Right atrium auricular region (tissue), 2 donors: ENCODE measurements at regions not wholly inside any gene's neighbourhood (a gene's known extent, or its start where the extent isn't known, plus 50 kb on each side); places are given as distances from the start of the nearest gene placed in this dataset.

ENCODE experiments used
- DNase-seq: peaks from one replicate; pipeline ENCODE4 v3.0.0-alpha.2; 2019; ENCODE audit warnings: low spot score
- H3K27ac ChIP-seq, 2 donors: fragments of 200-600 bp; sonication (generic); 1 replicate in 1 of 2; 2 replicates in 1 of 2; pipeline ENCODE4 v1.5.1; 2016 to 2019
- H3K27me3 ChIP-seq, 2 donors: fragments of 200-600 bp; sonication (generic); one replicate each; pipeline versions ENCODE4 v1.5.1 to v1.6.0; 2017 to 2019
- H3K36me3 ChIP-seq: fragments of 200-600 bp; sonication (generic); one replicate; pipeline ENCODE4 v1.5.1; 2016
- H3K4me1 ChIP-seq, 2 donors: fragments of 200-600 bp; sonication (generic); one replicate each; pipeline versions ENCODE4 v1.5.1 to v1.6.0; 2017 to 2019
- H3K4me3 ChIP-seq, 2 donors: fragments of 200-600 bp; sonication (generic); 1 replicate in 1 of 2; 2 replicates in 1 of 2; pipeline ENCODE4 v1.5.1; 2017 to 2019; ENCODE audit warnings: mild to moderate bottlenecking in 1 of 2, moderate library complexity in 1 of 2
- H3K9me3 ChIP-seq, 2 donors: fragments of 200-600 bp; sonication (generic); one replicate each; pipeline ENCODE4 v1.5.1; 2019
- CTCF ChIP-seq, 2 donors: fragments of 200-600 bp; sonication (generic); IDR thresholded peaks; one replicate each; pipeline ENCODE4 v1.5.1; 2019; ENCODE audit warnings: antibody characterized with exemption in 2 of 2

DNA sequence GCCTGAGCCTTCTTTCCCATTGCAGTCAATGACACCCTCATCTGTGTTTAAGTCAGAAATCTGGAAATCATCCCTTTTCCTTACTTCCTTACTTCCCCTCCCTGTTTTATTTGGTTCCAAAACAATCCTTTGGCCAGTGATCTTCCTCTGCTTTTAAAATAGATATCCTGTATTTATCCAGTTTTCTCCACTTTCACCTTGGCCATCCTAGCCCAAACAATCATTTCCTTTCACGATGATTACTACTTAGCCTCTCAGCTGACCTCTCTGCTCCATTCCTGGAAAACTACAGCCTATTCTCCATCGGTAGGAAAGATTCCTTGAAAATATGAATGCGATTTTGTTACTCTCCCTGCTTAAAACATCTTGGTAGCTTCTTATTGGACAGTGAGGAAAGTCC, 565.4 kb downstream of the TLR4 start:
- Histone ChIP-seq H3K4me3 (no peak overlapping the region), H3K27me3 (no peaks in the 10 kb centered on the region), H3K9me3 (no peaks in the 10 kb centered on the region), H3K27ac (no peak overlapping the region), H3K36me3 (no peaks in the 10 kb centered on the region), H3K4me1 (no peaks in the 10 kb centered on the region)
- no peak for TF ChIP-seq CTCF (IDR thresholded peaks at IDR 0.05)
- no peak for DNase-seq

GRCh38 chr9:118271331-118271730, 567.1 kb downstream of the TLR4 start:
- Histone ChIP-seq H3K4me1 (no peaks in the 10 kb centered on the region), H3K27ac (no peak overlapping the region), H3K9me3 (no peaks in the 10 kb centered on the region), H3K36me3 (no peaks in the 10 kb centered on the region), H3K4me3 (no peak overlapping the region), H3K27me3 (no peaks in the 10 kb centered on the region)
- DNase-seq: no peak
- no peak for TF ChIP-seq CTCF (IDR thresholded peaks at IDR 0.05)

DNA sequence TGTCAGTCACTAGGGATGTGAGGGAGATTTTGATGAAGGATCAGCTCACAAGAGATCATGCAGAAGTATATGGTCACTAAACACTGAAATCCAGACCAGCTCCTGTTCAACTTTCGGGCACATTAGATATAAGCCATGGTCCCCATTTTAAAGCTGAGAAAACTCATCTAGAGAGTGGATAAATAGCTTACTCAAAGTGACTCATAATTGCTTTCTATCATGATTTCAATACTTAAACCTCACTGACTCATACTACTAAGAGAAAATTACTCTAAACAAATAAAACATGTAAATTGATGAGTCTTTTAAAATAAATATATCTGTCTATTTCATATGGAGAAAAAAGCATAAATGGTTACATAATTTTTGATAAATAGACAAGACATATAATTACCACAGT, 567.7 kb downstream of the TLR4 start:
- H3K9me3 ChIP-seq: no peaks in the 10 kb centered on the region
- TF ChIP-seq CTCF (IDR thresholded peaks at IDR 0.05): no peak
- no peaks in the 10 kb centered on the region for H3K4me1 ChIP-seq
- no peaks in the 10 kb centered on the region for H3K36me3 ChIP-seq
- no peaks in the 10 kb centered on the region for H3K27me3 ChIP-seq
- H3K4me3 ChIP-seq: no peak overlapping the region
- no peak overlapping the region for H3K27ac ChIP-seq
- DNase-seq: no peak

DNA sequence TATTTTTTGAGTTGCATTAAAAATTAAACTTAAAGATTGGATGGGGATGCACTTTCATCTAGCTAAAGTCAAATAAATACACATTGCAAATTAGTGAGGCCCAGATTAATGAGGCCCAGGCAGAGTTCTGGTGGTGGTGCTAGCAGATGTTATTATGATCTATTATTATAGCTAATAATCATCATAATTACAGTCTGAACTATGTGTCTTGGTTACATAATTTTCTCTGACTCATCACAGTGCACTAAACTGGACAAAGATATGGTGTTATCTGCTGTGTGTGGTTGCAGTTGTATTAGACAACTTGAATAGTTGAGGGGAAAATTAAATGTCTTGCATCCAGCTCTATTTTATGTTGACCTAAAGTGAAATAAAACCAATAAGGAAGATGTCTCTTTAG, 568.8 kb downstream of the TLR4 start:
- no peak overlapping the region for H3K4me3 ChIP-seq
- no peak overlapping the region for H3K27ac ChIP-seq
- H3K9me3 ChIP-seq: no peaks in the 10 kb centered on the region
- no peaks in the 10 kb centered on the region for H3K4me1 ChIP-seq
- H3K36me3 ChIP-seq: no peaks in the 10 kb centered on the region
- no peaks in the 10 kb centered on the region for H3K27me3 ChIP-seq
- TF ChIP-seq CTCF (IDR thresholded peaks at IDR 0.05): no peak
- no peak for DNase-seq

GRCh38 chr9:118276784-118277183, 572.6 kb downstream of the TLR4 start:
- DNase-seq: no peak
- H3K36me3 ChIP-seq: no peaks in the 10 kb centered on the region
- no peak overlapping the region for H3K4me3 ChIP-seq
- H3K9me3 ChIP-seq: no peaks in the 10 kb centered on the region
- no peak overlapping the region for H3K27ac ChIP-seq
- TF ChIP-seq CTCF (IDR thresholded peaks at IDR 0.05): no peak
- H3K27me3 ChIP-seq: no peaks in the 10 kb centered on the region
- no peaks in the 10 kb centered on the region for H3K4me1 ChIP-seq

GRCh38 chr9:118281772-118282171, 577.6 kb downstream of the TLR4 start:
- no peak for TF ChIP-seq CTCF (IDR thresholded peaks at IDR 0.05)
- no peak for DNase-seq
- H3K36me3 ChIP-seq: no peaks in the 10 kb centered on the region
- no peaks in the 10 kb centered on the region for H3K9me3 ChIP-seq
- H3K4me3 ChIP-seq: no peak overlapping the region
- no peaks in the 10 kb centered on the region for H3K27me3 ChIP-seq
- no peak overlapping the region for H3K27ac ChIP-seq
- no peaks in the 10 kb centered on the region for H3K4me1 ChIP-seq
